ENCODE measurements at regions not wholly inside any gene's neighbourhood (a gene's known extent, or its start where the extent isn't known, plus 50 kb on each side); places are given as distances from the start of the nearest gene placed in this dataset.

- DNase-seq: no peak
Observed at GRCh38 chr21:22965455-22966135, 1967.4 kb downstream of the NCAM2 start.

- DNase-seq: no peak
Observed at GRCh38 chr21:22981819-22982218, 1983.6 kb downstream of the NCAM2 start.

GRCh38 chr21:22993144-22993543 lies 1994.9 kb downstream of the NCAM2 start:
- DNase-seq: no peak

GRCh38 chr21:22993822-22994574 lies 1995.8 kb downstream of the NCAM2 start:
- no peak for DNase-seq

- DNase-seq: no peak
Observed at GRCh38 chr21:23003951-23004350, 2005.7 kb downstream of the NCAM2 start.

GRCh38 chr21:23008601-23009202 lies 2010.5 kb downstream of the NCAM2 start:
- no peak for DNase-seq

GRCh38 chr21:23009360-23009759 lies 2011.2 kb downstream of the NCAM2 start:
- DNase-seq: no peak

- no peak for DNase-seq
Observed at GRCh38 chr21:23014021-23014420, 2015.8 kb downstream of the NCAM2 start.

- no peak for DNase-seq
Observed at GRCh38 chr21:23016617-23017016, 2018.4 kb downstream of the NCAM2 start.

- DNase-seq: no peak
Observed at GRCh38 chr21:23017989-23018388, 2019.8 kb downstream of the NCAM2 start.

- DNase-seq: no peak
Observed at GRCh38 chr21:23020969-23021368, 2022.8 kb downstream of the NCAM2 start.

GRCh38 chr21:23021481-23021880 lies 2023.3 kb downstream of the NCAM2 start:
- no peak for DNase-seq

- no peak for DNase-seq
Observed at GRCh38 chr21:23026878-23027277, 2028.7 kb downstream of the NCAM2 start.

GRCh38 chr21:23039846-23040245 lies 2041.6 kb downstream of the NCAM2 start:
- no peak for DNase-seq

GRCh38 chr21:23045955-23046354 lies 2047.7 kb downstream of the NCAM2 start:
- no peak for DNase-seq

- DNase-seq: no peak
Observed at GRCh38 chr21:23067672-23068071, 2069.5 kb downstream of the NCAM2 start.

GRCh38 chr21:23083242-23083641 lies 2085.0 kb downstream of the NCAM2 start:
- DNase-seq: no peak

GRCh38 chr21:23093259-23093658 lies 2095.1 kb downstream of the NCAM2 start:
- no peak for DNase-seq

GRCh38 chr21:23099185-23099584 lies 2101.0 kb downstream of the NCAM2 start:
- no peak for DNase-seq

GRCh38 chr21:23101111-23101510 lies 2102.9 kb downstream of the NCAM2 start:
- DNase-seq: no peak

GRCh38 chr21:23108533-23108932 lies 2110.3 kb downstream of the NCAM2 start:
- no peak for DNase-seq

GRCh38 chr21:23111070-23111600 lies 2112.9 kb downstream of the NCAM2 start:
- DNase-seq: no peak

- DNase-seq: no peak
Observed at GRCh38 chr21:23119491-23119890, 2121.3 kb downstream of the NCAM2 start.

GRCh38 chr21:23127973-23128372 lies 2129.8 kb downstream of the NCAM2 start:
- DNase-seq: no peak

Measured in GF-D8 (cell line).